Activated CD8-positive, alpha-beta memory T cell treated with anti-CD3 and anti-CD28 coated beads, Interleukin-2, amount 50 U/mL, for 1 hour (primary cell): ENCODE measurements at regions not wholly inside any gene's neighbourhood (a gene's known extent, or its start where the extent isn't known, plus 50 kb on each side); places are given as distances from the start of the nearest gene placed in this dataset.

Experiments
- DNase-seq: peaks from one replicate; pipeline ENCODE4 v3.0.0-alpha.2; 2020; ENCODE audit errors: extremely low read depth

DNA sequence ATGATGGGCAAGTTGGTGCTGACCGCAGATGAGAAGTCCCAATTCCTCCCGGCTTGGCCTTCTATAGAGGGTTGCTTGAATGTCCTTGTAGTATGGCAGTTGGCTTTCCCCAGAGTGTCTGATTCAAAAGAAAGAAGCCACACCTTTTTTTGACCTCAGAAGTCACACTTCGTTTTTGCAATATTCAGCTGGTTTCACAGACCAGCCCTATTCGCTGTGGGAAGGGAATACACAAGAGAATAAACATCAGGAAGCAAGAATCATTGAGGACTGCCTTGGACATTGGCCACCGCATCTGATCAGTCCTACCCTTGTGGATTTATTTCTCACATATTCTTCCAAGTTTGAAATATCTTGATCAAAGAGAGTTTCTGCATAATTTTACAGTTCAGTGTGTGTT, 228.6 kb upstream of the SUCLG2 start:
- no peak for DNase-seq

DNA sequence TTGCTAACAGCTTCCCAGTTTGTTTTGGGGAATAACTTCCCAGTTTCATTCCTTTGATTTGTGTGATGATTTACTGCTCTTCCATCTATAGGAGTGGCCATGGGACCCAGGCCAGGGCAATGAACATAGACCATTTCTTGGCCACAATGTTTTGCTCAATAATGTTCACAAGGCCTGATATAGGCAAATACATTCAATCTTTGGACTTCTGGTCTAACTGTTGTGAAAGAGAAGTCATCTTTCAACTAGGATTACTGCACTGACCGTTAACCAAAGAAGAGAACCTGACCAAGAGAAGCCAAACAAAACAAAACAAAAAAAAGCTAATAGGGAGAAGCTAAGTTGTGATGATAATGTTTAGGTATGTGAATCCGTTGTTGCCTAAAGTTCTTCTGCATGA, 221.8 kb upstream of the SUCLG2 start:
- no peak for DNase-seq

DNA sequence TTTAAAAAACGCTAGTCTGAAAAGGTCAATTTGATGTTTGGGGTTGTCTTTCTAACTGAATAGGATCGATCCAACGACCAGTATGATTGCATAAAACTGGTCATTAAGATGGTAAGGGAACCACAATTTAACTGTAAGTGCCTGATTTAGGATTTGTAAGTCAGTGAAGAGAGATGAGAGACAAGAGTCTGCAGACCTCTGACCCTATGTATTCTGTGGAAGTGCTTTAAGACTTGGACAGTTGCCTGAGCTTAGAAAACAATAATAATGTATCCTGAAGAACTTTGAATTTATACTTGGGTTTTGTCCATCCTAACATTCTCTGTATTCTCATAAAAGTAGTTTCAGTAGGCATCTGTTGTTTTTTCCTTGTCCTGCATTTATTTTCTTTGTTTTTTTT, 221.4 kb upstream of the SUCLG2 start:
- no peak for DNase-seq

DNA sequence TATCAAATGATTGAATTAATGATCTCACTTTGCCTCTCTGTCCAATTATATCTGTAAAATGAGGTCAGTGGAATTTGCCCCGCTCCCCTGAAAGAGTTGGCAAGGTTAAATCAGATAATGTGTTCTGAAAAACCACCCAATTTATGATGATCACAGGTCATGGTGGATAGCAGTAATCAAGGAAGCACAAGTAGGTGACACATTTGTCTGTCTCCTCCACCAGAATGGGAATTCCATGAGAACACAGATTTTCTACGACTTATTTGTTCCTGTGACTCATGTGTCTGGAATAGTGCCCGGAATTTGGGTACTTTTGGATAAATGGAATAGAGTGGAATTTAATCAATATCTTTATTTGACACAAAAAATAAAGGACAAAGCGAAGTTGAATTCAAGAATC, 220.9 kb upstream of the SUCLG2 start:
- no peak for DNase-seq

DNA sequence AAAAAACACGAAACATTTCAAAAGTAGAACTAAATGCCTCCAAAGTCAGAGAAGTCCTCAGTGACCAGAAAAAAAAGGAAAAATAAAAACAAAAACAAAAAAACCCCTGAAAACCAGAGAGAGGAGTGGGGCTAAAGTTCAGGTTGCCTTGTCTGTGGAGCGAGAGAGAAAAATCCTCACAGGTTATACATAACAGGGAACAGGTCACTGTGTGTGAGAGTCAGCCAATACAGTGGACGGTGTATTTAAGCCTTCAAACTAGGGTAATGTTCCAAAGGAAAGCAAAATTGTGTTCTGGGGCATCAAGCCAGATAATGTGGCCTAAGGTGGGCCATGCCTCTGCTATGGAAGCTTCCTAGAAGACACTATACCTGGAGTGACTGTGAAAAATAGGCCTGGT, 216.1 kb upstream of the SUCLG2 start:
- DNase-seq = no peak

DNA sequence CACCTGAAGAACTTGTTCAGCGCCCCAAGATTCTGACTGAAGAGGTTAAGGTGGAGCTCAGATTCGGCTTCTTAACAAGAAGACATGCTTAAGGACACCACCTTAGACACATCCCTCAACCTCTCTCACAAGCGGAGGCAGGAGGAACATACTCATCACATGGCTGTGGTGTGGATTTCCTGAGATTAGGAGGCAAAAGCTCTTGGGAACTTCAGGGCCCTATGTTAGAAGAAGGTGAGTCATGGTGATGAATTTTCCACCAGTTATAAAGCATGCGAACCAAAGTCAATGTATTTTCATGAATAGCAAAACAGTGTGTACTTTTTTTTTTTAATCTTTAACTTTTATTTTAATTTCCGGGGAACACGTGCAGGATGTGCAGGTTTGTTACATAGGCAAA, 212.2 kb upstream of the SUCLG2 start:
- no peak for DNase-seq

DNA sequence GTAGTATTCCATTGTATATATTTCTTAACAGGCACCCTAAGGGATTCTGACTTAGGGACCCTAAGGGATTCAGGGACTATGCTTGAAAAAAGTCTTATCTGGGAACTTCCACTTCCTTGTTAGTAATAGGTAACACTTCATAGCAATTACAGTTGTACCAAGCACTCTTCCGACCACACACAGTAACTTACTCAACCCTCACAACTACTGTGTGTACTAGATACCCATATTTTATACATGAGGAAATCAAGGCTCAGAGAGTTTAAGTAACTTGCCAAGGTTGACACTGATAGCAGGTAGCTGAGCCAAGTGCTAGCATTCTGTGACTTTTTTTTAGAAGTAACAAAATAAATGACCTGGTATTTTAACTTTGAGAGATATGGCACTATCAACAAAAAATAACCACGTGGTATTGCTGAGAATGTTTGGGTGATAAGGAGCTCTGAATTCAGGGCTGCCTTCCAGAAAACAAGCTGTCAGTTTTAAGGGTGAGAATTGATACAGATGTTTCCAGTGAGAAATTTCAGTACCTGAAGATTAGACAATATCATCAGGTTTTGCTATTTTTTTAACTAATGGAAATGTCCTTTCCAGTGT, 210.3 kb upstream of the SUCLG2 start:
- no peak for DNase-seq

DNA sequence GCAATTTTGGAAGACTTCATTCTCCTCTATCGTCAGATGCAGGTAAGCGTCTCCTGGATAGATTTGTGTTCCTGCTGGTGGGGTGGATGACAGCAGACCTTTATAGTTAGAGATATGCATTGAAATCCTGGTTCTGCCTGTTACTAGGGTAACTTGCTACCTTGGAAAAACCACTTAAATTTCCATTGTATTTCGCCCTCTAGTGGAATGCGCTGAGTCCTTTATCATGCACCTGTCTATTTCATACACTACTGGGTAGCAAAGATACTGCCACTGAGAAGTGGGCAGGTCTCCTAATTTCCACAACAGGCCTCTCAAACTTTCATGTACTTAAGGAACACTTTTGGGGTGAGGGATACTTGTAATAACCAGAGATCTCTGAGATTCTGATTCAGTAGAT, 209.5 kb upstream of the SUCLG2 start:
- no peak for DNase-seq

DNA sequence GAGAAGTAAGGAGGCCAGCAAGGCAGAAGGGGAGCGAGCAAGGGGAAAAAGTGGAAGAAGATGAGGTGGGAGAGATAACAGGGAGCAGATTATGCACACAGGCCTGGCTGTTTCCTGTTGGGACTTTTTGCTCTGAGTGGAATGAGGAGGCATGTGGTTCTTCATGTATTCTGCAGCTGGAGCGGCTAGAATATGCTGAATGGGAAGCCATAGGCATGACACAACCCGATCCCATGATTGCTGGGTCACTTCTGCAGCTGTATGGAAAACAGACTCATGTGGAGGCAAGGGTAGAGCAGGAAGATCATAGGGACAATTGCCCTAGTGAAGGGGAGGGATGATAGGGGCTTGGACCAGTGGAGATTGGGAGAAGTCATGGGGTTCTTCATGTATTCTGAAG, 206.0 kb upstream of the SUCLG2 start:
- DNase-seq = no peak

DNA sequence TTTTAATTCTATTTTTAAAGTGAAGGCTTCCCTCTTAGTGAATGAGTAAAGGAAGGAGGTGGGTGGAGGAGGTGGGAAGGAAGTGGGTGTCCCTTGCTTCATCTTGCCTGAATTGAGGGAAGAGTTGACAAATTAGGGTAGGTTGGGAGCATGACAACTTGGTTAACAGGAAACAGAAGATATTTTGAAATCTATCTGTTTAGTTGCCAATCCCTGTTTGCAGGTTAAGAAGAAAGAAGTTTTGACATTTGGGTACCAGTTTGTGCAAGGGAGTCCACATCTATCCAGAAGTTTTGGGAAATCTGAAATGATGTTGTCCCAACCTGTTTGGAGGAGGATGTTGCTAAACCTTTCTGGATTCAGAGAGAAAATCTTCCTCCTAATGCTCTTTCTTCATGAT, 204.1 kb upstream of the SUCLG2 start:
- DNase-seq = no peak

DNA sequence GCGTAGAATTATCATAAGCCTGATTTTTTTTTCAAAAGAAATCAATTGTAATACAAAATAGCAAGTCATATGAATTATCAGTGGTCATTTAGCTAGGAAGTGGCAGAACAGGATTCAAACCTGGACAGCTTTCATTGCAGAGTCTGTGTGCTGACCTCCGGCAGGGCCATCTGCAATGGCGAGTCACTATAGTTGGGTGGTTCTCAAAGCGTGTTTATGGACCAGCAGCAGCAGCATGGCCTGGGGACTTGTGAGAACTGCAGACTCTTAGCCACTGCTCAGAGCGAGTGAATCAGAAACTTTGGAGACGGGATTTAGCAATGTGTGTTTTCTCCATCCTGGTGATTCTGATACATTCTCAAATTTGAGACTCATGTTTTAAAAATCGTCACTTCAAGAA, 202.3 kb upstream of the SUCLG2 start:
- DNase-seq = no peak

DNA sequence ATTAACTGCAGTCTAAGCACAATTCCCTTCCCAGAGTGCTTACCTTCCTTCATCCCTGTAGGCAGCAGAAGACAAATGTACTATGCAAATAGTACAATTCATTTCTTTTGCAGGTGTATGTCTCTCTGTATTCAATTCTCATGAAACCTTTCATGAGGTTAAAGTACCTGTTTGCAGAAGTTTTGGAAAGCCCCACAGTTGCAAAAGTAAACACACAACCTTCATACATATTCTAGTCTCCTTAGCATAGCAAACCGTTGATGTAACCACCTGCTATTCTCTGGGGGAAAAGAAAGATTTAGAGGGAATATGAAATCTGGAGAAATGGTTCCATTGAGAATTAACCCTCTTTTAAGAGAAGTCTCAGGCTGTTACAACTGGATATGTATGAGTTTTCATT, 200.3 kb upstream of the SUCLG2 start:
- DNase-seq = no peak

DNA sequence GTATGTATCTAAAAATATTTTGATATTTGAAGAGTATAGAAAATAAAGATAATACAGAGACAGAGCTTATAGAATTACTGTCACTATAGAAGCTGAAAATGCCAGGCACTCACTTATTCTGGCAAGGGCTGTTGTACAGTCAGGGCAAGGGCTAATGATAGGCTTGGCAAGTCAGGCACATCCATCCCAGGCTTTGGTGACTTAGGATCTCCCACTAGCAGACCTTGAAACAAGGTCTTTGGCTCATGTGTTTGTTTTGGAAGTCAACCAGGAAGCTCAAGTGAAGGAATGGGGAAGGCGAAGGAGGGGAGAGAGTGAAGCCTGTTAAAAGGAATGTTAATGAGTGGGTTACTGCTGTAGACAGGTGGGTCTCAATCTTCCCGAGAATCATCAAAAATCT, 199.1 kb upstream of the SUCLG2 start:
- DNase-seq = no peak

DNA sequence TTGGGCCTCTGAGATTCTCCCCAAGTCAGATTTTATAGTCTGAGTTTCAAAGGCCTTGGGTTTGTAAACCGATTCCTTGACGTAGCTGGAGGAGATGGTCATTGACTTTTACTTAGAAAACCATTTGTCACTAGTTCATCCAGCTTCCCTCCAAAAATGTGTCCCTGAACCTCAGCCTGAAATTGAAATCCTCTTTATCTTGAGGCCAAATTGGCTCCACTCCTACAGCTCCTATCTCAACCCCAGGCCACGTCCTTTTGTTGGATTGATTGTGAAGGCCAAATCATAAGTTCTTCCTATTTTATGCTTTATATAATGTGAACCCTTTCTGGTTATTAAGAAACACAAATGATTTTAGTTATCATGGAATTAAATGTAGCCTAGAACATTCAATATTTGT, 193.9 kb upstream of the SUCLG2 start:
- DNase-seq = no peak

DNA sequence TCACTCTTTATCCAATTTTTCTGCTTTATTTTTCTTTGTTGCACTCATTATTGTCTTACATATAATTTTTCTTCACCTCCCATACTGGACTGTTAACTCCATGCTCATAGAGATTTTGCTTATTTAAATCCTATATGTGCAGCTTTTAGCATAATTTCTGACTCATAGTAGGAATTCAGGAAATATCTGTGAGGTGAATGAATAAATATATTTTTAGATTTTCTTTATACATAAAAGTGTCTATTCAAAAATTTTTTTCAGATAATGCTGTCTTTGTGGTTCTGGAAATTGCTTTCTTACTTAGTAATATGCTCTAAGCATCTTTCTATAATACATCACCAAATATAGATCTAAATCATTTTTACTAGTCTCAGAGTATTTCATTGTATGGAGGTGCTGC, 191.8 kb upstream of the SUCLG2 start:
- no peak for DNase-seq

DNA sequence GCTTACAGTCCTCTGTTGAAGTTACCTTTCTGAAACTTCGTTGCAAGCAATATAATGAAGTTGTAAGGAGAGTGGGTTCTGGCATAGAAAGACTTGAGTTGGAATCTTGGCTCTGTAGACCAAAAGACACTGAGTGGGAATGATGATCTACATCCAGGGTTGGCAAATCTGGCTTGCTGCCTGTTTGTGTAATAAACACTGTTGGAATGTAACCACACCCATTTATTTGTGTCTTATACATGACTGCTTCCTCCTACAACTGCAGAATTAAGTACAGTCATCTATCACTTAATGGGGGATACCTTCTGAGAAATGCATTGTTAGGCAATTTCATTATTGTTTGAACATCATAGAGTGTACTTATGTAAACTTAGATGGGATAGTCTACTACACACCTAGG, 178.4 kb upstream of the SUCLG2 start:
- no peak for DNase-seq

DNA sequence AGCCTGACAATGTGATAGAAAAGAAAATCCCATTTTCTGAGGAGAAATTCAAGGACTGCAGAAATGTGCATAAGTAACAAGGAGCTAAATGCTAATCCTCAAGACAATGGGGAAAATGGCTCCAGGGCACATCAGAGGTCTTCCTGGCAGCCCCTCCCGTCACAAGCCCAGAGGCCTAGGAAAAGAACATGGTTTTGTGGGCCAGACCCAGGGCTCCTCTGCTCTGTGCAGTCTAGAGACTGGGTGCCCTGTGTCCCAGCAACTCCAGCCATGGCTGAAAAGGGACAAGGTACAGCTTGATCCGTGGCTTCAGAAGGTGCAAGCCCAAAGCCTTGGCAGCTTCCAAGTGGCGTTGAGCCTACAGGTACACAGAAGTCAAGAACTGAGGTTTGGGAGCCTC, 176.8 kb upstream of the SUCLG2 start:
- no peak for DNase-seq

DNA sequence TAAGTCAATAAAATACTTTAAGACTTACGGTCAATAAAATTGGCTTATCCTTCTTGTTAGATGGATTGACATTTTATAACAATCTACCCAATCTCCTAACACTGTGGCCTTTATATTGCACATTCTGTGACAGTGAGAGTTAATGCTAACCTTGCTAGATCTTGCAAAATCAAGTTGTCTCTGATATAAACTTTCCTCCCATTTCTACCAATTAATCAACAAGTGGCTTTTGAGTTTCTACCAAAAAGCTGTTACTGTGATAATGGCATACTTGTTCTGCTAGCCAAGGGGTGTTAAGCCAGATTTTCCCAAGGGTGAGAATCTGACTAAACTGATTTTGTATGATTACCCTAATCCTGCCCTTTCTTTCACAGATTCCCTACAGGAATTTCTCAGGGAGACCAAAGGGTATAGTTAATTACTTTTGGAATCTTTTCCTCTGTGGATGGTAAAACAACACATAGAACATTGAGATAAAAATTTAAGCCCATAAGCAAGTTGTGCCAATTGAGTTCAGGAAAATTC, 174.1 kb upstream of the SUCLG2 start:
- DNase-seq = no peak

DNA sequence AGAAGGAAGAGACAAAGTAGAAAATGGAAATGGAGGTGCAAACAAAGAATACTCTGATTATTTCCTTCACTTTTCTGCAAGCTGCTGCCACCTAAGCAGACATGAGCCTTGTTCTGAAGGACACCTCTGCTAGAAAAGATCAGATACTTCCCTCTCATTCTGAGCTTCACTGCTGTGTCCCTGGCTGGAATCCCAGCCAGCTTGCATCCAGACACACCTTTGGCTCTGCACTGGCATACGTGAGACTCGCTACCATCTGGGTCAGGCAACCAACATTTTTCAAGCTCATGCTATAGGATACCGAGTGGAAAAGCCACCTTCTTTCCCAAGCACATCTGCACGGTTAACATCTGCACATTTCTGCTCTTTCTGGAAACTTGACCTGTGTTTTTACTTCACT, 166.7 kb upstream of the SUCLG2 start:
- no peak for DNase-seq

DNA sequence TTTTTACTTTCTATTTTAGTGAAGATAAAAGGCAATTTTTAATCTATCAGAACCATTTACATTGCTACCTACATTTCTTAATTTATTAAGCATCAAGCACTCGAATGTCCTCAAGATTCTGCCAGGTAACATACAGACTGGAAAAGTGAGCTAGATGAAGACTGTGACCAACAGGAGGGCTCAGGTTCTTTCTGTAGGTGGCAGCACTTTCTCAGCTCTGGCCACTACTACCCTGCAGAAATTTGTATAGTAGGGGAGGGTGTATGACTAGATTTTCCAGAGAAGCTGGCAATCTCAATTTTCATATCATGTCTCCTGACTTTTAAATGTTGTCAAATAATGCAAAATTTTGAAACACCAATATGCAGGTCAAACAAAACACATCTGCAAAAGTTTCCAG, 165.0 kb upstream of the SUCLG2 start:
- no peak for DNase-seq

DNA sequence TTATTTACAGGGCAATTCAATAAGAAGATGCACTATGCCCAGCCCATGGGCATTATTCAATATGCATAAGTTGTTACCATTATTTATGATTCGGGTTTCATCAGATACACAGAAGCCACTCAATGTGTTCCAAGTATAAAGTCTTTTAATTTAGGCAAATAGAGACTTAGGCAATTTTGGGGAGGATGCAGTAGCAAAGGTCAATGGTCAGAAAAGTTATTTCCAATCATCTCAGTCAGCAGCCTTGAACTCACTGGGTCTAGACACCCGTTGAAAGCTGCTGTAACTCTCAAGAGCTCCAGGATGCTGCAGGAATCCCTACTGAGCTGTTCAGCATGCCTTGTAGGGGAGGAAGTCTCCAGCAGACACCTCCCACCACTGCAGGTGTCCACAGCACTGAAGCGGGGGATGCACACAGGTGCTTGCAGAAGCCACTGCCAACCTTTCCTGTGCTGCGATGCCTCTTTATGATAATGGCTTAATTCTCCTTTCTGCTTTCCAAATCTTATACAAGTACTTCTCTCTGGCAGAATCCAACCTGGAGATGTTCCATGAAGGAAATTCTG, 155.0 kb upstream of the SUCLG2 start:
- no peak for DNase-seq

DNA sequence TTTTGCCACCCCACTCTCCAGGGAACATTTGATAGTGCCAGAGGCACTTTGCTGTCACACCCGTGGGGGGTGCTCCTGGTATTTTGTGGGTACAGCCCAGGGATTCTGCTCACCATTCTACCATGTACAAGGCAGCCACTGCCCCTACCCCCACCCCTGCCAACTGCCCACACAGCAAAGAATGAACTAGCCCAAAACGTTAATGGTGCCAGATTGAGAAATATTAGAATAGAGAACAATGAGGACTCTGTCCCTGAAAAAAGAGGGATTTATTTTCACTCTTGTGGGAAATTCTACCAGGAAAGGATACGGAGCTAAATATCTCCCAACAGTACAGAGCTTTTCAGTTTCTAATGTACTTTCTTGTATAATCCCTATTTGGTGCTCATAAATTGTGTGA, 154.5 kb upstream of the SUCLG2 start:
- DNase-seq = no peak

DNA sequence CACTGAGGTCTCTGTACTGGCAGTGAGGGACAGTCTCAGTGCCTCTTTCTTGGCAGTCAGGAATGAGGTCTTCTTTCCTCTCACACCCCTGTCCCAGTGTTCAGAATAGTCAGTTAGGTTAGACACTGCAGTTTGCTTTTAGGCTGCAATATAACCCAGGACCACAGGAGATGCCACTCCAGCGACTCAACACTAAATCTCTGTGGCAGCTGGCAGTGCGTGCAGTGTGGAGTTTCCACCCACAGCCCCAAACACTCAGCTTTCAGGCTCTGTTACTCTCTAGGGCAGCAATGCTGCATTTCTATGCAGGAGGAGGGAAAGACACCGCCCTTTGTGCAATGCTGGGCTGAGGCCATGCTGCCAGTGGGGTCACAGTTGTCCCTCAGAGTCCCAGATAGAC, 150.2 kb upstream of the SUCLG2 start:
- no peak for DNase-seq

DNA sequence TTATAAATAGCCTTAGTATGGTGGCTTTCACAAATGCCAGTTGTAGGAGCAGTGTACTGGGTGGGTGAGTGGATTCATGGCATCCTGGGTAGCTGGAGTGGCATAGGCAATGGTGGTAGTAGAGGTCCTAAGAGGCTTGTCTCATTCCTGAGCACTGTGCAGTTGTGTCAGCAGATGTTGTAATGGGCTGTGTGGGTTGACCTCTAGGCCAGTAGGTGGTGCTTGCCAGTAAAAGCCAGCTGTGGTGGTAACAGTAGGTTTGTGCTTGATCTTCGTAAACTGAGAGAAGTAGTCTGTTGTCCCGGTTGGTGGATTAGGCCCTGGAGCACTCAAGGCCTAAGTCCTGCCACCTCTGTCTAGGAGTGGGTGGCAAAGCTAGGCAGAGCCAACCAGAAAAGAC, 149.7 kb upstream of the SUCLG2 start:
- no peak for DNase-seq
